ENCODE measurements at regions not wholly inside any gene's neighbourhood (a gene's known extent, or its start where the extent isn't known, plus 50 kb on each side); places are given as distances from the start of the nearest gene placed in this dataset.
A peak's percentile ranks its signal among the peaks of the same experiment; 100 is the strongest.

- Histone ChIP-seq H3K9me3 (ENCODE audit: control insufficient read depth, insufficient read depth, low read length) (no peaks in the 10 kb centered on the region; the same call in 1 of the 2 replicates), H3K79me2 (ENCODE audit: control insufficient read depth, low read length) (no peaks in the 10 kb centered on the region), H3K27ac (ENCODE audit: low read depth, low read length) (0 out of 2 replicates have a peak overlapping the region, but pooled peaks have one; percentile 10), H4K20me1 (ENCODE audit: control insufficient read depth, insufficient read depth, low read depth, low read length) (no peaks in the 10 kb centered on the region), H3K4me3 (ENCODE audit: low read length) (no peak overlapping the region), H3K36me3 (ENCODE audit: control insufficient read depth, low read length) (no peaks in the 10 kb centered on the region), H3K4me1 (ENCODE audit: control insufficient read depth, low read length) (peaks cover 22% of the 10 kb centered on the region), H3K27me3 (ENCODE audit: control insufficient read depth, low read length) (no peaks in the 10 kb centered on the region), H3F3A (ENCODE audit: control insufficient read depth, insufficient read depth) (peaks cover 4% of the 10 kb centered on the region; the same call in 1 of the 2 replicates), H3K9me2 (replicated peaks; ENCODE audit: control insufficient read depth, low read length) (no peaks in the 10 kb centered on the region), H3K4me2 (ENCODE audit: low read length) (peak overlapping the region; percentile 27; the same call in 1 of the 2 replicates)
- TF ChIP-seq CTCF (IDR thresholded peaks at IDR 0.05; ENCODE audit: low read depth, low read length, poor library complexity, severe bottlenecking), result no peak
- no peak for TF ChIP-seq EZH2phosphoT487 (IDR thresholded peaks at IDR 0.05; ENCODE audit: borderline replicate concordance, low read length)
These were observed 167.7 kb downstream of the PAPSS1 start for GRCh38 chr4:107552306-107552705.

GRCh38 chr4:107548211-107548905 is 171.7 kb downstream of the PAPSS1 start:
- peaks cover 13% of the 10 kb centered on the region for H3K4me1 ChIP-seq (ENCODE audit: control insufficient read depth, low read length)
- no peaks in the 10 kb centered on the region for H3K9me3 ChIP-seq (ENCODE audit: control insufficient read depth, insufficient read depth, low read length)
- no peaks in the 10 kb centered on the region for H3K27me3 ChIP-seq (ENCODE audit: control insufficient read depth, low read length)
- H3K4me2 ChIP-seq (ENCODE audit: low read length), result no peak overlapping the region
- no peak overlapping the region for H3K4me3 ChIP-seq (ENCODE audit: low read length)
- no peaks in the 10 kb centered on the region for H3K79me2 ChIP-seq (ENCODE audit: control insufficient read depth, low read length)
- no peaks in the 10 kb centered on the region for H3K36me3 ChIP-seq (ENCODE audit: control insufficient read depth, low read length)
- no peak for TF ChIP-seq CTCF (IDR thresholded peaks at IDR 0.05; ENCODE audit: low read depth, low read length, poor library complexity, severe bottlenecking)
- TF ChIP-seq EZH2phosphoT487 (IDR thresholded peaks at IDR 0.05; ENCODE audit: borderline replicate concordance, low read length), result no peak
- H3F3A ChIP-seq (ENCODE audit: control insufficient read depth, insufficient read depth), result no peaks in the 10 kb centered on the region
- H4K20me1 ChIP-seq (ENCODE audit: control insufficient read depth, insufficient read depth, low read depth, low read length), result no peaks in the 10 kb centered on the region
- H3K27ac ChIP-seq (ENCODE audit: low read depth, low read length), result no peak overlapping the region
- H3K9me2 ChIP-seq (replicated peaks; ENCODE audit: control insufficient read depth, low read length), result no peaks in the 10 kb centered on the region

- H4K20me1 ChIP-seq (ENCODE audit: control insufficient read depth, insufficient read depth, low read depth, low read length), result no peaks in the 10 kb centered on the region
- H3K27ac ChIP-seq (ENCODE audit: low read depth, low read length), result no peak overlapping the region
- H3K4me2 ChIP-seq (ENCODE audit: low read length), result no peak overlapping the region
- no peak overlapping the region for H3K4me3 ChIP-seq (ENCODE audit: low read length)
- H3K9me3 ChIP-seq (ENCODE audit: control insufficient read depth, insufficient read depth, low read length), result no peaks in the 10 kb centered on the region
- no peaks in the 10 kb centered on the region for H3K27me3 ChIP-seq (ENCODE audit: control insufficient read depth, low read length)
- H3K4me1 ChIP-seq (ENCODE audit: control insufficient read depth, low read length), result no peaks in the 10 kb centered on the region; the same call in 1 of the 2 replicates
- no peaks in the 10 kb centered on the region for H3K36me3 ChIP-seq (ENCODE audit: control insufficient read depth, low read length)
- no peaks in the 10 kb centered on the region for H3K79me2 ChIP-seq (ENCODE audit: control insufficient read depth, low read length)
- no peaks in the 10 kb centered on the region for H3K9me2 ChIP-seq (replicated peaks; ENCODE audit: control insufficient read depth, low read length)
- no peaks in the 10 kb centered on the region for H3F3A ChIP-seq (ENCODE audit: control insufficient read depth, insufficient read depth)
- TF ChIP-seq CTCF (IDR thresholded peaks at IDR 0.05; ENCODE audit: low read depth, low read length, poor library complexity, severe bottlenecking), result no peak
- no peak for TF ChIP-seq EZH2phosphoT487 (IDR thresholded peaks at IDR 0.05; ENCODE audit: borderline replicate concordance, low read length)
These were observed 173.4 kb downstream of the PAPSS1 start for GRCh38 chr4:107546638-107547037.

Measured in DOHH2 (cell line).